Breast epithelium (tissue), 4 donors: ENCODE measurements at regions not wholly inside any gene's neighbourhood (a gene's known extent, or its start where the extent isn't known, plus 50 kb on each side); places are given as distances from the start of the nearest gene placed in this dataset.

ENCODE experiments used
- DNase-seq, 2 donors: peaks; one replicate each; pipeline ENCODE4 v3.0.0-alpha.2; 2019; ENCODE audit warnings: low spot score in 2 of 2
- H3K27ac ChIP-seq, 2 donors: fragments of 200-600 bp; sonication (generic) in 1 of 2; one replicate each; pipeline ENCODE4 v1.5.1; 2016 to 2019; ENCODE audit warnings: mild to moderate bottlenecking in 1 of 2
- H3K27me3 ChIP-seq, 2 donors: fragments of 200-600 bp; sonication (generic) in 1 of 2; one replicate each; pipeline versions ENCODE4 v1.5.1 to v1.6.0; 2017 to 2019; ENCODE audit warnings: control low read depth in 1 of 2, mild to moderate bottlenecking in 1 of 2
- H3K36me3 ChIP-seq: fragments of 200-600 bp; one replicate; pipeline ENCODE4 v1.5.1; 2019
- H3K4me1 ChIP-seq, 2 donors: fragments of 200-600 bp; sonication (generic); one replicate each; pipeline ENCODE4 v1.5.1; 2016 to 2019; ENCODE audit warnings: control low read depth in 1 of 2
- H3K4me3 ChIP-seq, 3 donors: fragments of 200-600 bp; sonication (generic); 1 replicate in 2 of 3; 2 replicates in 1 of 3; pipeline ENCODE4 v1.5.1; 2016 to 2019; ENCODE audit warnings: mild to moderate bottlenecking in 3 of 3, moderate library complexity in 2 of 3
- H3K9me3 ChIP-seq, 2 donors: fragments of 200-600 bp; sonication (generic) in 1 of 2; one replicate each; pipeline ENCODE4 v1.5.1; 2016 to 2019; ENCODE audit warnings: control low read depth in 1 of 2
- POLR2A ChIP-seq: fragments of 450-650 bp; IDR thresholded peaks from one replicate; pipeline ENCODE4 v1.6.1; 2016; ENCODE audit warnings: antibody characterized with exemption, mild to moderate bottlenecking, moderate library complexity
- POLR2AphosphoS5 ChIP-seq, 3 donors: sonication (generic); formaldehyde crosslinking; IDR thresholded peaks; one replicate each; pipeline ENCODE4 v1.6.1; 2017; ENCODE audit warnings: antibody characterized with exemption in 3 of 3
- intact Hi-C: fragments of 100-400 bp; cut with DNase I; formaldehyde crosslinking; loops from one replicate; pipeline ENCODE4 v1.15.1; 2023; ENCODE audit warnings: low total_unique reads
- TF ChIP-seq, protein P1 (sequence below), 3 donors: fragments of 450-650 bp; IDR thresholded peaks; one replicate each; pipeline ENCODE4 v1.5.1; 2016 to 2017; ENCODE audit warnings: antibody characterized with exemption in 3 of 3, mild to moderate bottlenecking in 3 of 3, moderate library complexity in 3 of 3

DNA sequence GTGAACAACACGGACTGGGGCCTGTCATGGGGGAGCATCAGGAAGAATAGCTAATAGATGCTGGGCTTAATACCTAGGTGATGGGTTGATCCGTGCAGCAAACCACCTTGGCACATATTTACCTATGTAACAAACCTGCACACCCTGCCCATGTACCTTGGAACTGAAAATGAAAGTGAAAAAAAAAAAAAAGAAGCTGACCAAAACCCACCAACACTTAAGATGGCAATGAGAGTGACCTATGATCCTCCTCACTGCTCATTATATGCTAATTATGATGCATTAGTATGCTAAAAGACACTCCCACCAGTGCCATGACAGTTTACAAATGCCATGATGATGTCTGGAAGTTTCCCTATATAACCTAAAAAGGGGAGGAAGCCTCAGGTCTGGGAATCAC, 503.2 kb upstream of the CTSO start:
- Histone ChIP-seq H3K27me3 (no peaks in the 10 kb centered on the region), H3K36me3 (no peaks in the 10 kb centered on the region), H3K4me3 (no peak overlapping the region), H3K9me3 (no peaks in the 10 kb centered on the region), H3K4me1 (no peaks in the 10 kb centered on the region), H3K27ac (no peak overlapping the region)
- no peak for DNase-seq
- intact Hi-C loops = loop anchor here (5.0 kb wide), 1 partner anchor 100 kb away; no protein-coding TSS in a partner anchor
- TF ChIP-seq POLR2AphosphoS5 (IDR thresholded peaks at IDR 0.05) (no peak), POLR2A (no peak)
- TF ChIP-seq, protein P1, sequence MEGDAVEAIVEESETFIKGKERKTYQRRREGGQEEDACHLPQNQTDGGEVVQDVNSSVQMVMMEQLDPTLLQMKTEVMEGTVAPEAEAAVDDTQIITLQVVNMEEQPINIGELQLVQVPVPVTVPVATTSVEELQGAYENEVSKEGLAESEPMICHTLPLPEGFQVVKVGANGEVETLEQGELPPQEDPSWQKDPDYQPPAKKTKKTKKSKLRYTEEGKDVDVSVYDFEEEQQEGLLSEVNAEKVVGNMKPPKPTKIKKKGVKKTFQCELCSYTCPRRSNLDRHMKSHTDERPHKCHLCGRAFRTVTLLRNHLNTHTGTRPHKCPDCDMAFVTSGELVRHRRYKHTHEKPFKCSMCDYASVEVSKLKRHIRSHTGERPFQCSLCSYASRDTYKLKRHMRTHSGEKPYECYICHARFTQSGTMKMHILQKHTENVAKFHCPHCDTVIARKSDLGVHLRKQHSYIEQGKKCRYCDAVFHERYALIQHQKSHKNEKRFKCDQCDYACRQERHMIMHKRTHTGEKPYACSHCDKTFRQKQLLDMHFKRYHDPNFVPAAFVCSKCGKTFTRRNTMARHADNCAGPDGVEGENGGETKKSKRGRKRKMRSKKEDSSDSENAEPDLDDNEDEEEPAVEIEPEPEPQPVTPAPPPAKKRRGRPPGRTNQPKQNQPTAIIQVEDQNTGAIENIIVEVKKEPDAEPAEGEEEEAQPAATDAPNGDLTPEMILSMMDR (IDR thresholded peaks at IDR 0.05) = no peak

DNA sequence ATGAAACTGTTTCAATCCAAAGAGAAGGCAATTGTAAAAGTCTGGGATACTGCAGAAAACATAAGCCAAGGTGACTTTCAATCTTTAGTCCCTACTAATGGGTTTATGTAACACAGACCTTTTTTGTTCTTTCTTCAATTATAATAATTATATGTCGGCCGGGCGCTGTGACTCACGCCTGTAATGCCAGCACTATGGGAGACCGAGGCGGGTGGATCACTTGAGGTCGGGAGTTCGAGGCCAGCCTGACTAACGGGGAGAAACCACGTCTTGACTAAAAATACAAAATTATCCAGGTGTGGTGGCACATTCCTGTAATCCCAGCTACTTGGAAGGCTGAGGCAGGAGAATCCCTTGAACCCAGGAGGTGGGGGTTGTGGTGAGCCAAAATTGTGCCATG, 489.8 kb upstream of the CTSO start:
- TF ChIP-seq, protein P1 (IDR thresholded peaks at IDR 0.05) = no peak
- TF ChIP-seq POLR2AphosphoS5 (IDR thresholded peaks at IDR 0.05) (no peak), POLR2A (no peak)
- Histone ChIP-seq H3K36me3 (no peaks in the 10 kb centered on the region), H3K27me3 (no peaks in the 10 kb centered on the region), H3K27ac (no peak overlapping the region), H3K4me1 (no peaks in the 10 kb centered on the region), H3K9me3 (no peaks in the 10 kb centered on the region), H3K4me3 (no peak overlapping the region)
- DNase-seq = no peak
- intact Hi-C loops = no loop called here

- TF ChIP-seq POLR2A = no peak
- TF ChIP-seq POLR2AphosphoS5 (IDR thresholded peaks at IDR 0.05) = no peak
- TF ChIP-seq, protein P1 (IDR thresholded peaks at IDR 0.05) = no peak
- Histone ChIP-seq H3K27me3 (no peaks in the 10 kb centered on the region), H3K4me3 (no peak overlapping the region), H3K27ac (no peak overlapping the region), H3K9me3 (no peaks in the 10 kb centered on the region), H3K36me3 (no peaks in the 10 kb centered on the region), H3K4me1 (no peaks in the 10 kb centered on the region)
- DNase-seq = no peak
- intact Hi-C loops = no loop called here
Observed at GRCh38 chr4:156442912-156443311, 489.2 kb upstream of the CTSO start.

- H3K4me3 ChIP-seq = no peak overlapping the region
- DNase-seq = no peak
- no peaks in the 10 kb centered on the region for H3K27me3 ChIP-seq
- intact Hi-C loops = no loop called here
- no peak overlapping the region for H3K27ac ChIP-seq
- no peaks in the 10 kb centered on the region for H3K36me3 ChIP-seq
- no peaks in the 10 kb centered on the region for H3K9me3 ChIP-seq
- H3K4me1 ChIP-seq = no peaks in the 10 kb centered on the region
- TF ChIP-seq, protein P1 (IDR thresholded peaks at IDR 0.05) = no peak
- TF ChIP-seq POLR2A (no peak), POLR2AphosphoS5 (IDR thresholded peaks at IDR 0.05) (no peak)
Observed at GRCh38 chr4:156439576-156440200, 486.0 kb upstream of the CTSO start.

- DNase-seq = no peak
- Histone ChIP-seq H3K27ac (no peak overlapping the region), H3K36me3 (no peaks in the 10 kb centered on the region), H3K4me1 (no peaks in the 10 kb centered on the region), H3K27me3 (no peaks in the 10 kb centered on the region), H3K9me3 (no peaks in the 10 kb centered on the region), H3K4me3 (no peak overlapping the region)
- intact Hi-C loops = no loop called here
- no peak for TF ChIP-seq POLR2A
- TF ChIP-seq POLR2AphosphoS5 (IDR thresholded peaks at IDR 0.05) = no peak
- TF ChIP-seq, protein P1 (IDR thresholded peaks at IDR 0.05) = no peak
Observed at GRCh38 chr4:156437666-156438065, 484.0 kb upstream of the CTSO start.
